CD14-positive monocyte (primary cell): ENCODE measurements at regions not wholly inside any gene's neighbourhood (a gene's known extent, or its start where the extent isn't known, plus 50 kb on each side); places are given as distances from the start of the nearest gene placed in this dataset.

ENCODE experiments used
- DNase-seq, 3 donors: peaks; one replicate each; pipeline ENCODE4 v3.0.0-alpha.2; 2011 to 2022
- H2AFZ ChIP-seq: 2 replicates; pipeline ENCODE4 v1.6.0; 2012; ENCODE audit warnings: mild to moderate bottlenecking, low read depth, low read length, inconsistent platforms; ENCODE audit not compliant: insufficient read depth, poor library complexity, severe bottlenecking
- H3K27ac ChIP-seq, 2 donors: 1 replicate in 1 of 2; 2 replicates in 1 of 2; pipeline ENCODE4 v1.5.1; 2012 to 2013; ENCODE audit warnings: low read length in 2 of 2, control low read depth in 1 of 2, inconsistent platforms in 1 of 2, low read depth in 1 of 2, mild to moderate bottlenecking in 1 of 2
- H3K27me3 ChIP-seq, 2 donors: one replicate each; pipeline versions ENCODE4 v1.6.0 to v1.6.1; 2011 to 2013; ENCODE audit warnings: low read length in 2 of 2; ENCODE audit not compliant: control insufficient read depth in 2 of 2, insufficient read depth in 2 of 2
- H3K36me3 ChIP-seq, 2 donors: replicated peaks in 1 of 2; 1 replicate in 1 of 2; 2 replicates in 1 of 2; pipeline versions ENCODE4 v1.5.1 to v1.6.1; 2012 to 2013; ENCODE audit warnings: low read length in 2 of 2, control low read depth in 1 of 2, inconsistent platforms in 1 of 2, mild to moderate bottlenecking in 1 of 2; ENCODE audit not compliant: insufficient read depth in 2 of 2, control insufficient read depth in 1 of 2
- H3K4me1 ChIP-seq, 2 donors: 1 replicate in 1 of 2; 2 replicates in 1 of 2; pipeline versions ENCODE4 v1.5.1 to v1.6.1; 2012 to 2013; ENCODE audit warnings: low read length in 2 of 2, control low read depth in 1 of 2, inconsistent platforms in 1 of 2, mild to moderate bottlenecking in 1 of 2, moderate library complexity in 1 of 2; ENCODE audit not compliant: insufficient read depth in 2 of 2, control insufficient read depth in 1 of 2
- H3K4me2 ChIP-seq: replicated peaks from 2 replicates; pipeline ENCODE3; 2012; ENCODE audit warnings: low read length, moderate library complexity, mild to moderate bottlenecking; ENCODE audit not compliant: poor library complexity, severe bottlenecking; ENCODE audit errors: extremely low read depth
- H3K4me3 ChIP-seq, 3 experiments: fragments of 200-600 bp in 1 of 3; sonication (generic) in 1 of 3; replicated peaks in 1 of 3; 1 replicate in 2 of 3; 2 replicates in 1 of 3; pipeline ENCODE4 v1.5.1; 2011 to 2013; ENCODE audit warnings: low read length in 3 of 3, mild to moderate bottlenecking in 3 of 3, control low read depth in 2 of 3, low read depth in 2 of 3, inconsistent platforms in 1 of 3, moderate library complexity in 1 of 3
- H3K79me2 ChIP-seq: 2 replicates; pipeline ENCODE4 v1.6.0; 2012; ENCODE audit warnings: mild to moderate bottlenecking, control low read depth, inconsistent platforms, low read length, moderate library complexity; ENCODE audit not compliant: insufficient read depth
- H3K9ac ChIP-seq: 2 replicates; pipeline ENCODE4 v1.6.0; 2017; ENCODE audit warnings: low read length, mild to moderate bottlenecking; ENCODE audit not compliant: insufficient read depth, poor library complexity, severe bottlenecking
- H3K9me3 ChIP-seq, 2 donors: replicated peaks in 1 of 2; 1 replicate in 1 of 2; 2 replicates in 1 of 2; pipeline versions ENCODE4 v1.5.1 to v1.6.1; 2012 to 2013; ENCODE audit warnings: low read length in 2 of 2, control low read depth in 1 of 2; ENCODE audit not compliant: control insufficient read depth in 1 of 2, insufficient read depth in 1 of 2
- H4K20me1 ChIP-seq: 2 replicates; pipeline ENCODE4 v1.6.0; 2012; ENCODE audit warnings: mild to moderate bottlenecking, low read length, control low read depth, moderate library complexity; ENCODE audit not compliant: insufficient read depth
- H3K27ac Mint-ChIP-seq, 7 donors: one replicate each; pipeline ENCODE4 v1.8.0; 2020; ENCODE audit warnings: mild to moderate bottlenecking in 7 of 7, mixed read lengths in 7 of 7, moderate library complexity in 6 of 7, inconsistent platforms in 2 of 7
- H3K27me3 Mint-ChIP-seq, 3 donors: one replicate each; pipeline ENCODE4 v1.8.0; 2021 to 2022; ENCODE audit warnings: low read depth in 3 of 3, mild to moderate bottlenecking in 3 of 3, mixed read lengths in 3 of 3, moderate library complexity in 3 of 3, inconsistent platforms in 1 of 3
- H3K36me3 Mint-ChIP-seq, 2 donors: one replicate each; pipeline ENCODE4 v1.8.0; 2020; ENCODE audit warnings: mixed read lengths in 2 of 2, inconsistent platforms in 1 of 2, mild to moderate bottlenecking in 1 of 2
- H3K4me1 Mint-ChIP-seq: one replicate; pipeline ENCODE4 v1.8.0; 2020; ENCODE audit warnings: mild to moderate bottlenecking, mixed read lengths
- H3K4me3 Mint-ChIP-seq, 2 donors: one replicate each; pipeline ENCODE4 v1.8.0; 2020; ENCODE audit warnings: mild to moderate bottlenecking in 2 of 2, mixed read lengths in 2 of 2, moderate library complexity in 1 of 2
- H3K9me3 Mint-ChIP-seq, 7 donors: one replicate each; pipeline ENCODE4 v1.8.0; 2020 to 2022; ENCODE audit warnings: mixed read lengths in 7 of 7, mild to moderate bottlenecking in 6 of 7, moderate library complexity in 6 of 7, inconsistent platforms in 2 of 7
- WGBS: methylation state at CpG from one replicate; pipeline ENCODE4 v1.1.5; 2013; ENCODE audit warnings: missing lambda C conversion rate; ENCODE audit not compliant: insufficient coverage; 5-methylcytosine and 5-hydroxymethylcytosine counted together
- intact Hi-C, 2 donors: fragments of 100-400 bp; cut with micrococcal nuclease; formaldehyde crosslinking; loops; one replicate each; pipeline versions ENCODE4 v1.15.0 to v1.15.1; 2023
- TF ChIP-seq, protein P1 (sequence below): fragments of 200-600 bp; IDR thresholded peaks from one replicate; pipeline ENCODE4 v1.8.0; 2022; ENCODE audit warnings: antibody characterized with exemption, mild to moderate bottlenecking

DNA sequence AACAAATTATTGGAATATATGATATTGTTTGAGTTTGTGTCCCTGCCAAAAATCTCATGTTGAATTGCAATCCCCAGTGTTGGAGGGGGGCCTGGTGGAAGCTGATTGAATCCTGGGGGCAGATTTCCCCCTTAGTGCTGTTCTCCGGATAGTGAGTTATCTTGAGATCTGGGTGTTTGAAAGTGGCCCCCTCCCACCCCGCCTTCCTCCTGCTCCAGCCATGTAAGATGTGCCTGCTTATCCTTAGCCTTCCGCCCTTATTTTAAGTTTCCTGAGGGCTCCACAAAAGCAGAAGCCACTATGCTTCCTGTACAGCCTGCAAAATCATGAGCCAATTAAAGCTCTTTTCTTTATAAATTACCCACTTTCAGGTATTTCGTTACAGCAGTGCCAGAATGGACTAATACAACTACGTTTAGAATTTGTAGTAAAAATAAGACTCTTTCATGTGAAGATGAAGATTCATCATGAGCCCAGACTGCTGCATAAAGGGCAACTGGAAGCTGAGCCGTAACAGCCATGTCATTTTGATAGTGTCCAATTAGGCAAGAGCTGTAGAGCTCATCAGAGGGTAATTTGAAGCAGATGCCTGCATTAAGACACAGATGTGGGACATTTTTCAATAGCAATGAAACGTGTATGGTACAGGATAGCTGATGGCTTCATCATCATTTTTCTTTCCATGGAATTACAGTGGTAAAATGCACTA is 1007.2 kb downstream of the REEP3 start:
- Histone ChIP-seq H3K9ac (no peak overlapping the region), H3K9me3 (no peaks in the 10 kb centered on the region), H4K20me1 (no peaks in the 10 kb centered on the region), H3K27me3 (no peaks in the 10 kb centered on the region), H3K27ac (no peak overlapping the region), H3K4me1 (no peaks in the 10 kb centered on the region), H3K79me2 (no peaks in the 10 kb centered on the region), H3K4me2 (no peak overlapping the region), H3K36me3 (no peaks in the 10 kb centered on the region), H2AFZ (no peak overlapping the region), H3K4me3 (no peak overlapping the region)
- 63% methylated on average over 2 of the region's 7 CpGs for WGBS
- peaks cover 0 to 3% (median 0%) of the 10 kb centered on the region in 7 donors for H3K9me3 Mint-ChIP-seq
- H3K27ac Mint-ChIP-seq: no peak overlapping the region
- intact Hi-C loops: no loop called here
- no peak overlapping the region for H3K4me3 Mint-ChIP-seq
- H3K36me3 Mint-ChIP-seq: no peaks in the 10 kb centered on the region
- TF ChIP-seq, protein P1, sequence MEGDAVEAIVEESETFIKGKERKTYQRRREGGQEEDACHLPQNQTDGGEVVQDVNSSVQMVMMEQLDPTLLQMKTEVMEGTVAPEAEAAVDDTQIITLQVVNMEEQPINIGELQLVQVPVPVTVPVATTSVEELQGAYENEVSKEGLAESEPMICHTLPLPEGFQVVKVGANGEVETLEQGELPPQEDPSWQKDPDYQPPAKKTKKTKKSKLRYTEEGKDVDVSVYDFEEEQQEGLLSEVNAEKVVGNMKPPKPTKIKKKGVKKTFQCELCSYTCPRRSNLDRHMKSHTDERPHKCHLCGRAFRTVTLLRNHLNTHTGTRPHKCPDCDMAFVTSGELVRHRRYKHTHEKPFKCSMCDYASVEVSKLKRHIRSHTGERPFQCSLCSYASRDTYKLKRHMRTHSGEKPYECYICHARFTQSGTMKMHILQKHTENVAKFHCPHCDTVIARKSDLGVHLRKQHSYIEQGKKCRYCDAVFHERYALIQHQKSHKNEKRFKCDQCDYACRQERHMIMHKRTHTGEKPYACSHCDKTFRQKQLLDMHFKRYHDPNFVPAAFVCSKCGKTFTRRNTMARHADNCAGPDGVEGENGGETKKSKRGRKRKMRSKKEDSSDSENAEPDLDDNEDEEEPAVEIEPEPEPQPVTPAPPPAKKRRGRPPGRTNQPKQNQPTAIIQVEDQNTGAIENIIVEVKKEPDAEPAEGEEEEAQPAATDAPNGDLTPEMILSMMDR: no peak
- H3K4me1 Mint-ChIP-seq: no peaks in the 10 kb centered on the region
- DNase-seq: no peak
- H3K27me3 Mint-ChIP-seq: no peaks in the 10 kb centered on the region

- H3K79me2 ChIP-seq: no peaks in the 10 kb centered on the region
- Mint-ChIP-seq H3K4me1 (no peaks in the 10 kb centered on the region), H3K36me3 (no peaks in the 10 kb centered on the region), H3K4me3 (no peak overlapping the region), H3K27ac (no peak overlapping the region), H3K27me3 (no peaks in the 10 kb centered on the region), H3K9me3 (peaks cover 0 to 3% (median 0%) of the 10 kb centered on the region in 7 donors)
- H3K27me3 ChIP-seq: no peaks in the 10 kb centered on the region
- no peak overlapping the region for H2AFZ ChIP-seq
- no peaks in the 10 kb centered on the region for H4K20me1 ChIP-seq
- H3K4me3 ChIP-seq: no peak overlapping the region
- no peaks in the 10 kb centered on the region for H3K9me3 ChIP-seq
- no peak overlapping the region for H3K9ac ChIP-seq
- H3K36me3 ChIP-seq: no peaks in the 10 kb centered on the region
- TF ChIP-seq, protein P1: no peak
- no CpG with 5 or more reads among the region's 1 CpG for WGBS
- H3K4me2 ChIP-seq: no peak overlapping the region
- DNase-seq: no peak
- no peaks in the 10 kb centered on the region for H3K4me1 ChIP-seq
- H3K27ac ChIP-seq: no peak overlapping the region
- intact Hi-C loops: no loop called here
Observed at GRCh38 chr10:64529003-64529350, 1007.8 kb downstream of the REEP3 start.
